HEK293 (cell line): ENCODE measurements at regions not wholly inside any gene's neighbourhood (a gene's known extent, or its start where the extent isn't known, plus 50 kb on each side); places are given as distances from the start of the nearest gene placed in this dataset.

ENCODE experiments used
- CTCF ChIA-PET: fragments of 350-600 bp; formaldehyde crosslinking; extraction: SDS; loops from one replicate; lab custom pipeline; 2021; ENCODE audit warnings: antibody characterized with exemption; lab: Yijun Ruan, JAX
- POLR2A ChIA-PET: fragments of 300-600 bp; formaldehyde crosslinking; extraction: SDS; loops from one replicate; lab custom pipeline; 2020; ENCODE audit warnings: antibody characterized with exemption, inconsistent platforms; lab: Yijun Ruan, JAX
- H3K27ac ChIP-seq: fragments of 200-500 bp; sonication (Bioruptor generic); 2 replicates; pipeline ENCODE4 v1.5.1; 2014; ENCODE audit warnings: low read depth, low read length, control low read depth, inconsistent platforms; ENCODE audit errors: extremely low read depth
- H3K36me3 ChIP-seq, 2 experiments: fragments of 200-500 bp in 1 of 2; sonication (Bioruptor generic) in 1 of 2; 1 replicate in 1 of 2; 2 replicates in 1 of 2; pipeline ENCODE4 v1.5.1; 2014 to 2017; ENCODE audit warnings: inconsistent platforms in 2 of 2, low read length in 2 of 2; ENCODE audit not compliant: control insufficient read depth in 2 of 2, insufficient read depth in 1 of 2
- H3K4me1 ChIP-seq: fragments of 200-500 bp; sonication (Bioruptor generic); 2 replicates; pipeline ENCODE4 v1.5.1; 2014; ENCODE audit warnings: mild to moderate bottlenecking, low read length, inconsistent platforms; ENCODE audit not compliant: control insufficient read depth, insufficient read depth
- H3K4me3 ChIP-seq: 2 replicates; pipeline ENCODE4 v1.5.1; 2011; ENCODE audit warnings: low read depth, mild to moderate bottlenecking, control low read depth, low read length, moderate library complexity
- H3K9me3 ChIP-seq: fragments of 200-500 bp; sonication (Bioruptor generic); 2 replicates; pipeline ENCODE4 v1.5.1; 2014; ENCODE audit warnings: low read depth, low read length, inconsistent platforms; ENCODE audit not compliant: control insufficient read depth, insufficient read depth
- CTCF ChIP-seq: fragments of 450-650 bp; formaldehyde crosslinking; IDR thresholded peaks from 2 replicates; pipeline ENCODE4 v1.5.1; 2016; ENCODE audit warnings: missing biosample characterization, missing genetic modification characterization
- ELK4 ChIP-seq: IDR thresholded peaks from 2 replicates; pipeline ENCODE4 v1.6.1; 2011; ENCODE audit warnings: mild to moderate bottlenecking, low read depth, low read length, borderline replicate concordance
- INSM2 ChIP-seq: fragments of 450-650 bp; formaldehyde crosslinking; IDR thresholded peaks from 2 replicates; pipeline ENCODE4 v1.5.1; 2016; ENCODE audit warnings: missing biosample characterization, missing genetic modification characterization
- KLF1 ChIP-seq: fragments of 450-650 bp; formaldehyde crosslinking; IDR thresholded peaks from 2 replicates; pipeline ENCODE4 v1.5.1; 2016; ENCODE audit warnings: missing biosample characterization, missing genetic modification characterization
- PRDM2 ChIP-seq: fragments of 450-650 bp; formaldehyde crosslinking; IDR thresholded peaks from 2 replicates; pipeline ENCODE4 v1.5.1; 2016; ENCODE audit warnings: missing biosample characterization, missing genetic modification characterization, borderline replicate concordance
- REPIN1 ChIP-seq: fragments of 450-650 bp; formaldehyde crosslinking; IDR thresholded peaks from 2 replicates; pipeline ENCODE4 v1.5.1; 2017; ENCODE audit warnings: missing biosample characterization, missing genetic modification characterization, low read depth
- TSHZ1 ChIP-seq: fragments of 450-650 bp; formaldehyde crosslinking; IDR thresholded peaks from 2 replicates; pipeline ENCODE4 v1.5.1; 2016; ENCODE audit warnings: missing biosample characterization, missing genetic modification characterization, borderline replicate concordance
- ZEB2 ChIP-seq: fragments of 450-650 bp; formaldehyde crosslinking; IDR thresholded peaks from 2 replicates; pipeline ENCODE4 v1.5.1; 2016; ENCODE audit warnings: missing biosample characterization, missing genetic modification characterization
- ZNF214 ChIP-seq: fragments of 450-650 bp; formaldehyde crosslinking; IDR thresholded peaks from 2 replicates; pipeline ENCODE4 v1.5.1; 2017; ENCODE audit warnings: missing biosample characterization, mild to moderate bottlenecking, missing genetic modification characterization, borderline replicate concordance
- ZNF248 ChIP-seq: fragments of 450-650 bp; formaldehyde crosslinking; IDR thresholded peaks from 2 replicates; pipeline ENCODE4 v1.5.1; 2017; ENCODE audit warnings: missing biosample characterization, missing genetic modification characterization
- ZNF292 ChIP-seq: fragments of 450-650 bp; formaldehyde crosslinking; IDR thresholded peaks from 2 replicates; pipeline ENCODE4 v1.5.1; 2016; ENCODE audit warnings: low read depth, missing biosample characterization, missing genetic modification characterization, borderline replicate concordance
- ZNF449 ChIP-seq: fragments of 450-650 bp; formaldehyde crosslinking; IDR thresholded peaks from 2 replicates; pipeline ENCODE4 v1.5.1; 2017; ENCODE audit warnings: missing biosample characterization, mild to moderate bottlenecking, missing genetic modification characterization, moderate library complexity
- ZNF514 ChIP-seq: fragments of 450-650 bp; formaldehyde crosslinking; IDR thresholded peaks from 2 replicates; pipeline ENCODE4 v1.5.1; 2016; ENCODE audit warnings: missing biosample characterization, missing genetic modification characterization
- ZNF548 ChIP-seq: fragments of 450-650 bp; formaldehyde crosslinking; IDR thresholded peaks from 2 replicates; pipeline ENCODE4 v1.5.1; 2016; ENCODE audit warnings: missing biosample characterization, missing genetic modification characterization
- ZNF580 ChIP-seq: fragments of 450-650 bp; formaldehyde crosslinking; IDR thresholded peaks from 2 replicates; pipeline ENCODE4 v1.5.1; 2016; ENCODE audit warnings: missing biosample characterization, missing genetic modification characterization
- ZNF585B ChIP-seq: fragments of 450-650 bp; formaldehyde crosslinking; IDR thresholded peaks from 2 replicates; pipeline ENCODE4 v1.5.1; 2016; ENCODE audit warnings: missing biosample characterization, missing genetic modification characterization
- ZNF626 ChIP-seq: fragments of 450-650 bp; sonication (Bioruptor Pico); formaldehyde crosslinking; IDR thresholded peaks from 2 replicates; pipeline ENCODE4 v1.5.1; 2018; ENCODE audit warnings: missing biosample characterization, missing genetic modification characterization, inconsistent platforms

- TF ChIP-seq ZNF214 (tag by site-specific recombination) (no peak), TSHZ1 (tag by site-specific recombination) (no peak), ZNF292 (tag by site-specific recombination) (no peak), ZNF585B (tag by site-specific recombination) (no peak), ZNF449 (tag by site-specific recombination) (no peak)
These were observed 54.4 kb upstream of the DRD2 start (continued) for GRCh38 chr11:113529606-113530005.

GRCh38 chr11:113528982-113529381 lies 53.8 kb upstream of the DRD2 start:
- Histone ChIP-seq H3K4me1 (no peaks in the 10 kb centered on the region), H3K27ac (no peak overlapping the region), H3K9me3 (no peaks in the 10 kb centered on the region), H3K36me3 (no peaks in the 10 kb centered on the region), H3K4me3 (no peak overlapping the region)
- ChIA-PET POLR2A (no interaction called here), CTCF (interaction anchor here (0.7 to 5.4 kb wide), 4 partner anchors 9 to 222 kb away, joined by 3 to 24 read pairs (median 6); no protein-coding TSS in a partner anchor)
- TF ChIP-seq ZNF514 (tag by site-specific recombination) (no peak), ZNF548 (tag by site-specific recombination) (no peak), CTCF (tag by site-specific recombination) (no peak), ZEB2 (tag by site-specific recombination) (no peak), KLF1 (no peak)

- H3K27ac ChIP-seq: no peak overlapping the region
- H3K4me3 ChIP-seq: no peak overlapping the region
- ChIA-PET POLR2A (no interaction called here), CTCF (interaction anchor here (0.7 to 1.4 kb wide), 2 partner anchors 203 to 498 kb away, joined by 3 to 5 read pairs; no protein-coding TSS in a partner anchor)
- no peaks in the 10 kb centered on the region for H3K36me3 ChIP-seq
- no peaks in the 10 kb centered on the region for H3K4me1 ChIP-seq
- no peaks in the 10 kb centered on the region for H3K9me3 ChIP-seq
- TF ChIP-seq ZNF248: no peak
- TF ChIP-seq INSM2: no peak
- no peak for TF ChIP-seq ELK4
- TF ChIP-seq ZNF580: no peak
- TF ChIP-seq ZNF626: no peak
- no peak for TF ChIP-seq REPIN1 (tag by site-specific recombination)
- no peak for TF ChIP-seq PRDM2 (tag by site-specific recombination)
These were observed 51.3 kb upstream of the DRD2 start for GRCh38 chr11:113526521-113526920.
